CD14-positive monocyte (primary cell): ENCODE measurements at regions not wholly inside any gene's neighbourhood (a gene's known extent, or its start where the extent isn't known, plus 50 kb on each side); places are given as distances from the start of the nearest gene placed in this dataset.

Experiments
- DNase-seq, 3 donors: peaks; one replicate each; pipeline ENCODE4 v3.0.0-alpha.2; 2011 to 2022
- H2AFZ ChIP-seq: 2 replicates; pipeline ENCODE4 v1.6.0; 2012; ENCODE audit warnings: mild to moderate bottlenecking, low read depth, low read length, inconsistent platforms; ENCODE audit not compliant: insufficient read depth, poor library complexity, severe bottlenecking
- H3K27ac ChIP-seq, 2 donors: 1 replicate in 1 of 2; 2 replicates in 1 of 2; pipeline ENCODE4 v1.5.1; 2012 to 2013; ENCODE audit warnings: low read length in 2 of 2, control low read depth in 1 of 2, inconsistent platforms in 1 of 2, low read depth in 1 of 2, mild to moderate bottlenecking in 1 of 2
- H3K27me3 ChIP-seq, 2 donors: one replicate each; pipeline versions ENCODE4 v1.6.0 to v1.6.1; 2011 to 2013; ENCODE audit warnings: low read length in 2 of 2; ENCODE audit not compliant: control insufficient read depth in 2 of 2, insufficient read depth in 2 of 2
- H3K36me3 ChIP-seq, 2 donors: replicated peaks in 1 of 2; 1 replicate in 1 of 2; 2 replicates in 1 of 2; pipeline versions ENCODE4 v1.5.1 to v1.6.1; 2012 to 2013; ENCODE audit warnings: low read length in 2 of 2, control low read depth in 1 of 2, inconsistent platforms in 1 of 2, mild to moderate bottlenecking in 1 of 2; ENCODE audit not compliant: insufficient read depth in 2 of 2, control insufficient read depth in 1 of 2
- H3K4me1 ChIP-seq, 2 donors: 1 replicate in 1 of 2; 2 replicates in 1 of 2; pipeline versions ENCODE4 v1.5.1 to v1.6.1; 2012 to 2013; ENCODE audit warnings: low read length in 2 of 2, control low read depth in 1 of 2, inconsistent platforms in 1 of 2, mild to moderate bottlenecking in 1 of 2, moderate library complexity in 1 of 2; ENCODE audit not compliant: insufficient read depth in 2 of 2, control insufficient read depth in 1 of 2
- H3K4me2 ChIP-seq: replicated peaks from 2 replicates; pipeline ENCODE3; 2012; ENCODE audit warnings: low read length, moderate library complexity, mild to moderate bottlenecking; ENCODE audit not compliant: poor library complexity, severe bottlenecking; ENCODE audit errors: extremely low read depth
- H3K4me3 ChIP-seq, 3 experiments: fragments of 200-600 bp in 1 of 3; sonication (generic) in 1 of 3; replicated peaks in 1 of 3; 1 replicate in 2 of 3; 2 replicates in 1 of 3; pipeline ENCODE4 v1.5.1; 2011 to 2013; ENCODE audit warnings: low read length in 3 of 3, mild to moderate bottlenecking in 3 of 3, control low read depth in 2 of 3, low read depth in 2 of 3, inconsistent platforms in 1 of 3, moderate library complexity in 1 of 3
- H3K79me2 ChIP-seq: 2 replicates; pipeline ENCODE4 v1.6.0; 2012; ENCODE audit warnings: mild to moderate bottlenecking, control low read depth, inconsistent platforms, low read length, moderate library complexity; ENCODE audit not compliant: insufficient read depth
- H3K9ac ChIP-seq: 2 replicates; pipeline ENCODE4 v1.6.0; 2017; ENCODE audit warnings: low read length, mild to moderate bottlenecking; ENCODE audit not compliant: insufficient read depth, poor library complexity, severe bottlenecking
- H3K9me3 ChIP-seq, 2 donors: replicated peaks in 1 of 2; 1 replicate in 1 of 2; 2 replicates in 1 of 2; pipeline versions ENCODE4 v1.5.1 to v1.6.1; 2012 to 2013; ENCODE audit warnings: low read length in 2 of 2, control low read depth in 1 of 2; ENCODE audit not compliant: control insufficient read depth in 1 of 2, insufficient read depth in 1 of 2
- H4K20me1 ChIP-seq: 2 replicates; pipeline ENCODE4 v1.6.0; 2012; ENCODE audit warnings: mild to moderate bottlenecking, low read length, control low read depth, moderate library complexity; ENCODE audit not compliant: insufficient read depth
- H3K27ac Mint-ChIP-seq, 7 donors: one replicate each; pipeline ENCODE4 v1.8.0; 2020; ENCODE audit warnings: mild to moderate bottlenecking in 7 of 7, mixed read lengths in 7 of 7, moderate library complexity in 6 of 7, inconsistent platforms in 2 of 7
- H3K27me3 Mint-ChIP-seq, 3 donors: one replicate each; pipeline ENCODE4 v1.8.0; 2021 to 2022; ENCODE audit warnings: low read depth in 3 of 3, mild to moderate bottlenecking in 3 of 3, mixed read lengths in 3 of 3, moderate library complexity in 3 of 3, inconsistent platforms in 1 of 3
- H3K36me3 Mint-ChIP-seq, 2 donors: one replicate each; pipeline ENCODE4 v1.8.0; 2020; ENCODE audit warnings: mixed read lengths in 2 of 2, inconsistent platforms in 1 of 2, mild to moderate bottlenecking in 1 of 2
- H3K4me1 Mint-ChIP-seq: one replicate; pipeline ENCODE4 v1.8.0; 2020; ENCODE audit warnings: mild to moderate bottlenecking, mixed read lengths
- H3K4me3 Mint-ChIP-seq, 2 donors: one replicate each; pipeline ENCODE4 v1.8.0; 2020; ENCODE audit warnings: mild to moderate bottlenecking in 2 of 2, mixed read lengths in 2 of 2, moderate library complexity in 1 of 2
- H3K9me3 Mint-ChIP-seq, 7 donors: one replicate each; pipeline ENCODE4 v1.8.0; 2020 to 2022; ENCODE audit warnings: mixed read lengths in 7 of 7, mild to moderate bottlenecking in 6 of 7, moderate library complexity in 6 of 7, inconsistent platforms in 2 of 7
- WGBS: methylation state at CpG from one replicate; pipeline ENCODE4 v1.1.5; 2013; ENCODE audit warnings: missing lambda C conversion rate; ENCODE audit not compliant: insufficient coverage; 5-methylcytosine and 5-hydroxymethylcytosine counted together
- intact Hi-C, 2 donors: fragments of 100-400 bp; cut with micrococcal nuclease; formaldehyde crosslinking; loops; one replicate each; pipeline versions ENCODE4 v1.15.0 to v1.15.1; 2023
- TF ChIP-seq, protein P1 (sequence below): fragments of 200-600 bp; IDR thresholded peaks from one replicate; pipeline ENCODE4 v1.8.0; 2022; ENCODE audit warnings: antibody characterized with exemption, mild to moderate bottlenecking

DNA sequence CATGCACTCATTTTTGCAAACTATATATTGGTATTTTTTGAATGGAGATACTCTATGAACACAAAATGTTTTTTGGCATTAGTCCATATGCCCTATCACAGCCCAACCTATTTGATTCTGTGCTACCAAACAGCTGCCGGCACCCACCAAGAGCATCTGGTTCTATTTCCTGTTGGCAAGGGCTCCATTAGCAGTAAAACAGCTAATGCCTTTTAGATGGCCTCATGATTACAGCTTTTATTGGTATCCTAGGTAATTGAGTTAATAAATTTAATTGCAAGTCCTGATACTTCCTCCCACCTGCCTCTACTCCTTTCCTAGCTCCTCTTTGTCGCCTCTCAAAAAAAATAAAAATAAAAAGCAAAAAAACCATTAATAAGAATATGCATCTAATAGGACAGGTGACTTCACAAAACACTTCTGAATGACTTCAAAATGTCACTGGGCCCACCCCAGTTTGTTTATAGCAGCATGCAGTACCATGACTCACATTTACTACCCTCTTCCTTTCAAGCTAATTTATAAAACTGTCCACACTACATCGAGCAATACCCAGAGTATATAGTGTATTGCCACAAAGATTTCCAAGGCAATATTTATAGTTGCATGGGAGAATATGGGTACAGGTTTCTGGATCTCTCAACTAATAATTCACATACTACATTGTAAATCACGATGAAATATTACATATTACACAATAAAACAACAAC, 620.4 kb downstream of the SLCO4C1 start:
- TF ChIP-seq, protein P1, sequence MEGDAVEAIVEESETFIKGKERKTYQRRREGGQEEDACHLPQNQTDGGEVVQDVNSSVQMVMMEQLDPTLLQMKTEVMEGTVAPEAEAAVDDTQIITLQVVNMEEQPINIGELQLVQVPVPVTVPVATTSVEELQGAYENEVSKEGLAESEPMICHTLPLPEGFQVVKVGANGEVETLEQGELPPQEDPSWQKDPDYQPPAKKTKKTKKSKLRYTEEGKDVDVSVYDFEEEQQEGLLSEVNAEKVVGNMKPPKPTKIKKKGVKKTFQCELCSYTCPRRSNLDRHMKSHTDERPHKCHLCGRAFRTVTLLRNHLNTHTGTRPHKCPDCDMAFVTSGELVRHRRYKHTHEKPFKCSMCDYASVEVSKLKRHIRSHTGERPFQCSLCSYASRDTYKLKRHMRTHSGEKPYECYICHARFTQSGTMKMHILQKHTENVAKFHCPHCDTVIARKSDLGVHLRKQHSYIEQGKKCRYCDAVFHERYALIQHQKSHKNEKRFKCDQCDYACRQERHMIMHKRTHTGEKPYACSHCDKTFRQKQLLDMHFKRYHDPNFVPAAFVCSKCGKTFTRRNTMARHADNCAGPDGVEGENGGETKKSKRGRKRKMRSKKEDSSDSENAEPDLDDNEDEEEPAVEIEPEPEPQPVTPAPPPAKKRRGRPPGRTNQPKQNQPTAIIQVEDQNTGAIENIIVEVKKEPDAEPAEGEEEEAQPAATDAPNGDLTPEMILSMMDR = no peak
- Histone ChIP-seq H3K4me2 (no peak overlapping the region), H3K79me2 (no peaks in the 10 kb centered on the region), H3K4me1 (no peaks in the 10 kb centered on the region), H3K9ac (no peak overlapping the region), H3K27ac (no peak overlapping the region), H4K20me1 (no peaks in the 10 kb centered on the region), H3K9me3 (no peaks in the 10 kb centered on the region), H3K36me3 (no peaks in the 10 kb centered on the region), H2AFZ (no peak overlapping the region), H3K4me3 (no peak overlapping the region), H3K27me3 (no peaks in the 10 kb centered on the region)
- WGBS = no CpG with 5 or more reads among the region's 4 CpGs
- Mint-ChIP-seq H3K4me1 (peaks cover 10% of the 10 kb centered on the region), H3K27me3 (peaks cover 1 to 6% (median 3%) of the 10 kb centered on the region in 3 donors), H3K27ac (no peak overlapping the region), H3K9me3 (no peaks in the 10 kb centered on the region), H3K4me3 (no peak overlapping the region), H3K36me3 (no peaks in the 10 kb centered on the region)
- no peak for DNase-seq
- intact Hi-C loops = no loop called here

GRCh38 chr5:101673120-101673519, 623.0 kb downstream of the SLCO4C1 start:
- Histone ChIP-seq H3K4me2 (no peak overlapping the region), H3K9me3 (no peaks in the 10 kb centered on the region), H3K27ac (no peak overlapping the region), H3K27me3 (no peaks in the 10 kb centered on the region), H4K20me1 (no peaks in the 10 kb centered on the region), H2AFZ (no peak overlapping the region), H3K36me3 (no peaks in the 10 kb centered on the region), H3K4me1 (no peaks in the 10 kb centered on the region), H3K4me3 (no peak overlapping the region), H3K9ac (no peak overlapping the region), H3K79me2 (no peaks in the 10 kb centered on the region)
- Mint-ChIP-seq H3K36me3 (no peaks in the 10 kb centered on the region), H3K9me3 (no peaks in the 10 kb centered on the region), H3K4me3 (no peak overlapping the region), H3K27ac (no peak overlapping the region), H3K4me1 (peaks cover 6% of the 10 kb centered on the region), H3K27me3 (peaks cover 0 to 5% (median 1%) of the 10 kb centered on the region in 3 donors)
- intact Hi-C loops = no loop called here
- TF ChIP-seq, protein P1 = no peak
- DNase-seq = no peak
- 100% methylated on average over 1 of the region's 5 CpGs for WGBS
